ENCODE measurements at regions not wholly inside any gene's neighbourhood (a gene's known extent, or its start where the extent isn't known, plus 50 kb on each side); places are given as distances from the start of the nearest gene placed in this dataset.
"Not testable (repeated sequence)": the region's sequence is repeated elsewhere in the genome, so short reads cannot be mapped to it uniquely, and the experiment has no call there.

DNA sequence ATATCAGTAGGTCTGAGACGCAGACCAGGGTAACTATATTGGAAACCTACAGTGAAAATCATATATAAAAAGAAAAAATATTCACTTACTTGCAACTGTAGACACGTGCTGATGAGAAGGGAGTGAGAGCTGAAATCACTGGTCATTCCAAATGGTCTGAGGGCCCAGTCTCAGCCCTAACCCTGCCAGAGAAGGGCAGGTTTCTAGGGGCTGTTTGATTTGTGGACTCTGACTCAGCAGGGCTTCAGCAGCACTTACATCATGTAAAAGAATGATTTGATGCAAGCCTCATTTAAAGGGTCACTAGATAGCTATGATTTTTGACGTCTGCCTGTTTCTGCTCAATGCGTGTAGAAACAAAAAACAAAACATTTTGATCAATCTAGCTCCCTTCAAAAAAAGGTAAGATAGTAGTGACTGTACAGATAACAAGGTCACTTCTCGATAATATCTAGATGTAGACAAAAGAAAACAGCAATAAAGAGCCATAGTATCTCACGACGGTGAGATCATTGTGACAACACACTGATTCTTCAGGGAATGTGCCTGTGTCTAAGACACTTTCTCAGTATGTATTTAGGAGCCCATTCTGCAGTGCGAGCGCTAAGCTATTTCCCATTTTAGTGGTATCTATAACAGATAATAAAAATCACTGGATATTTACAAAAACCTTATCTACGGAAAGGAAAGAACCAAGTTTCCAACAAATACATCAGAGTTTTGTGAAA lies 307.2 kb downstream of the HIVEP2 start:
- DNase-seq: no peak

DNA sequence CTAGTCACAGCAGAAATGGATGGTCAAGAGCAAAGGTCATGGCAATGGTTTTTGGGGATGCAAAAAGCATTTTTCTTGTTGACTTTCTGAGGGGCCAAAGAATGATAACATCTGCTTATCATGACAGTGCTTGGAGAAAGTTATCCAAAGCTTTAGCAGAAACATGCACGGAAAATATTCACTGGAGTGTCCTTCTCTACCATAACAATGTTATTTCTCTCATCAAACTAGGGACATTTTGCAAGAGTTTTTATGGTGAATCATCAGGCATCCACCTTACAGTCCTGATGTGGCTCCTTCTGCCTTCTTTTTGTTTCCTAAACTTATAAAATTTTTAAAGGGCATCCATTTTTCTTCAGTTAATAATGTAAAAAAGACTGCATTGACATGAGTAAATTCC lies 302.3 kb downstream of the HIVEP2 start:
- DNase-seq: no peak

DNA sequence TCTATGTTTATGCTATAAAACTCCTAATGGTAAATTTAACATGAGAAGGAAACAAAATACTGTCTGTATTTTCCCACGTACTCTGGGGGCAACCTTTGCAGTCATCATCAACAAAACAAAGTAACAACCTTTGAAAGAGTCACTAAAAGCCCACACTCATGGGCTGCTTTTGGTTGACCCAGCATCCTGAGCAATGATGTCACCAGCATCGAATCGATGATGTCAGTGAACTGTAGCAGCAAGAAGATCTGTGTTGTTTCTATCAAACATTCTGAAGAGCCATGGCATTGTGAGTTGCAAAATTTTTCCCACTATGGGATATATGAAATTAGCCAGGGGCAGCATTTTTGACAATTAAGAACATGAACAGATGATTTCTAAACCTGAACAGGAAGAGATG lies 300.1 kb downstream of the HIVEP2 start:
- no peak for DNase-seq

DNA sequence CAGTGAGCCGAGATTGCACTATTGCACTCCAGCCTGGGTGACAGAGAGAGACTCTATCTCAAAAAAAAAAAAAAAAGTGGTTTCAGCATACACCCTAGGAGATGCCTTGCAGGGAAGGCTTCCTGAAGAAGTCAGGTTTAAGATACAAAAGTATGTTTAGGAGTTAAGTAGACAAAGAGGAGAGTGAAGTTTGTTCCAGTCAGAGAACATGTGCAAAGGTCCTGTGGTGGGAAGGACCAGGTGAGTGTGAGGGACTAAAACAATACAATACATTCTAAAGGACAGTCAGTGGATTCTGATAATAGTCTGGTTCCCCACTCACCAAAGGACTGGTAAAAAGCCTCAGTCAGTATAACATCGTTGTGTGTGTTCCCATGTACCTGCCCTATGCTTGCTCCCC lies 299.3 kb downstream of the HIVEP2 start:
- no peak for DNase-seq

DNA sequence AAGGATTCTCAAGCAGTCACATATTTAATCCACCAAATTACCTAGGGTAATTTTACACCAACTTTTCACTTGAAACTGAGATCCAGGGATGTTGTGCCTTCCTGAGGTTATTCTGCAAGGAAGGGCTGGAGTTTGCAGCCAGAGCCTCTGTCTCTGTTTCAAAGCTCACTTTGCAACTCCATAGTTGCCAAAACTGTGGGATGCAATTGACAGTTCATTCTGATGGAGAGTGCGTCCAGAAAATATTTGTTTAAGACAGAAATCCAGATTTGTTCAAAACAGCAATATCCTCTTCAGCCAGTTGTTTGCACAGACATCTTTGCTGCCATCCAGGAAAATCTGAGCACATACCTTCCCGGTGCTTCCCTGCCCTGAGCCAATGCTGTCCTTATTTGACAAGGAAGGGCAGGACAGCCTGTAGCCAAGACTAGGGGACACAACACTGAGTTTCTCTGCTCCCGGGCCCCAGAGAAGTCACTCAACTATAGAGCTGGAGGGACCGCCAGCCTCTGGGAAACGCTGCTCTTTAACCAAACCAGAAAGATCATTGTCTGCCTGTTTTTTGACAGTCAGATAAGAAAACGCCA lies 297.4 kb downstream of the HIVEP2 start:
- DNase-seq: no peak

DNA sequence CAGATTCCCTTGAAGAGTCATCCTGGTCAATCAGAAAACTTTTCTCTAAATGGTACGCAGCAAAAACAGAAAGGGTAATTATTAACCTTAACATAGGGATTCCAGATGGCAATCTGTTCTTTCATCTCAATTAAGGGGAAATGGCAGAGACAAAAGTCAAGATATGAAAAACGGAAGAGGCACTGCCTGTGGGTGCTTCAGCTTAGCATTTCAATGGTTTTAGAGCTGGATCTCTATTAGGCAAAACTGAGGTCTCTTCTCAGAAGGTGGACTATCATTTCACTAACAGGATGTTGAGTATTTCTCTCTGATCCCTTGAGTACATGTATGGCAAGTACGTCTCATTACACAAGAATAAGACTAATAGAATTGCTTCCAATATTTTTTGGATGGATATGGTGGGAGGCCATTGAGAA lies 296.9 kb downstream of the HIVEP2 start:
- DNase-seq: no peak

DNA sequence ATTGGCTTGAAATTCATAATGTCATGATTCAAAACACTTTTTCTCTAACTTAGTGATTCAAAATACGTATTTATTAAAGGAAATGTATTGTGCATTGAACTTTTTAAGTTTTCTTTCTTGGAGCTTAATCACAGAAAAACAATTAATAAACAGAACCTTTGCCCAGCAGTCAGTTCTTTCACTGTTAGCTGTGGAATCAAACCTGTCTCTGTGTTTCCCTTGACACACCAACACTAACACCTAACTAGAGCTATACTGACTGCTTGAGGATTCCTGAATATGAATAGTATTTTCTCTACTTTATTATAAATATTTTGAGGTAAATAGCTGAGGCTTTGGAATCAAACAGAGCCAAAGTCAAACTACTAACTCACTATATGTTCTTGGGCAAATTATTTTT lies 296.4 kb downstream of the HIVEP2 start:
- no peak for DNase-seq

DNA sequence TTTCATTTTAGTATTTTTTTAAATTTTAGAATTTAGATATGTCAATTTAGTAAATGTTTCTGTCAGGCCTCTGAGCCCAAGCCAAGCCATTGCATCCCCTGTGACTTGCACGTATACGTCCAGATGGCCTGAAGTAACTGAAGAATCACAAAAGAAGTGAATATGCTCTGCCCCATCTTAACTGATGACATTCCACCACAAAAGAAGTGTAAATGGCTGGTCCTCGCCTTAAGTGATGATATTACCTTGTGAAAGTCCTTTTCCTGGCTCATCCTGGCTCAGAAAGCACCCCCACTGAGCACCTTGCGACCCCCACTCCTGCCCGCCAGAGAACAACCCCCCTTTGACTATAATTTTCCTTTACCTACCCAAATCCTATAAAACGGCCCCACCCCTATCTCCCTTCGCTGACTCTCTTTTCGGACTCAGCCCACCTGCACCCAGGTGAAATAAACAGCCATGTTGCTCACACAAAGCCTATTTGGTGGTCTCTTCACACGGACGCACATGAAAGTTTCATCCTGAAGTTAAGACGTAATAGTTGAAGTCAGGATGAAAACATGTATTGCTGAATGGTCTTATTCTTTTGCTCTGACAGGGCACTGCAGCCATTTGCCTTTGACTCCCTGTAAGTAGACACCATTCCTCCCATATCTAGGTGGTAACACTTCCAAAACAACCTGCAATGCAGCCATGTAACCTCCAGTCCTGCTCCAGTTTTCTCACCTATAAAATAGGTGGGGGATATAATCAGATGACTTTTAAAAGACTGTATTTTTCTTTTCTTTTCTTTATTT lies 295.3 kb downstream of the HIVEP2 start:
- not testable (repeated sequence) for DNase-seq

DNA sequence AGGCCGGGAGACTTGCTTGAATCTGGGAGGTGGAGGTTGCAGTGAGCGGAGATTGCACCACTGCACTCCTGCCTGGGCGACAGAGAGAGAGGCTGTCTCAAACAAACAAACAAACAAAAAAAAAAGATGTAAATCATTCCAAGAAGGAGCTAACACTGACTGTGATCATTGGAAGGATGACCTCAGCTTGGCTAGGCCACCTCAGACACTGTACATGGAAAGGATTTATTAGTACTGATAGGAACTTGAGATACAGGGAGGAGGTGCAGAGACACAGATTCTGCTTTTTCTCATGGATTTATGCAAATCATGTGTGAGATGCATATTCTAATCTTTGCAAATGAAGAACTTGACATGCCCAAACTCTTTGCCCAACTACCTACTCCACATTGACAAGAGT lies 293.6 kb downstream of the HIVEP2 start:
- no peak for DNase-seq

DNA sequence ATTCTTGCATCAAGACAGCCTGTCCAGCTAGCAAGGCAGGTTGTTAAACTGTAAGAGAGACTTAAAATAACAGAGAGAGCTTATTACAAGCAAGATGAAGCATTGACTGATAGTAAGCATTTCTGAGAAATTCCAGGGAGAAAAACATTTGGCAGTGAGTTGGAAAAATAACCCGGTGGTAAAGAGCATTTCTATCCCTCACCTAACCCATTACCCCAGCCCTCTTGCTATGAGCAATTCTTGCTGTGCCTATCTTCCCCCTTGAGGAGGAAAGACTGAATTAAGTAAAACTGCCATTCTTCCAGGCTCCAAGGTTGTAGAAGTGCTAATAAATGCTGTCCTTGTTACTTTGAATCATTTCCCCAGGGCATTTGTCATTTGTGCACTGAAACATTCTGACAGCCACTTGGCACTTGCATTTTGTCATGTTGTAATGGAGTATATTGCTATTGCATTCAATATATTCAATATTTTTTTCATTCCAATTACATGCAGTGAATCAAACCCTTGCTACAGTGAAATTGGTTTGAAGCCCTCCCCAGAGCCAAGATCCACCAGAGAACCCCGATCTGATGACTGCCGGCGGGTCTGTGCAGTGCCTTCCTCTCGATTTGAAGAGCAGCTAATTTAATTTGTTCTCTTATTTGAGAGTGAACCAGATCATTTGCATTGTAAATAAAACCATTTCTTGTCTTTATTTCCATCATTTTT lies 291.1 kb downstream of the HIVEP2 start:
- DNase-seq: no peak

DNA sequence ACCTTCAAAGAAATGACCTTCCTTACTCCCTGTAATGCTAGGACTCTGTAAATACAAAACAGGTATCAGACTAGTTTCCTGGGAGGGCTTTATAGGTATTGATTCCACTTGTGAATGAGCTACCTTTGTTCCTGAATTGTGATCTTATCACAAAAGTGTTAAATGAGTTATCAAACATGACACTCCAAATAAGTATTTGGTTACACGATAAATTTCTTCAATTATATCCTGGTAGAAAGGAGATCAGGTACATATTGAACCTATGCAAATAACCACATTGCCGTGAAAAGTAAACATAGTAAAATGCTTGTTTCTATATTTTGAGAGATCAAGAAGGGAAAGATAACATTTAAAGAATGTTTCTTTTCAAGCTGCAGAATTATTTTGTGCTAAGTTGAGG lies 285.3 kb downstream of the HIVEP2 start:
- DNase-seq: no peak

DNA sequence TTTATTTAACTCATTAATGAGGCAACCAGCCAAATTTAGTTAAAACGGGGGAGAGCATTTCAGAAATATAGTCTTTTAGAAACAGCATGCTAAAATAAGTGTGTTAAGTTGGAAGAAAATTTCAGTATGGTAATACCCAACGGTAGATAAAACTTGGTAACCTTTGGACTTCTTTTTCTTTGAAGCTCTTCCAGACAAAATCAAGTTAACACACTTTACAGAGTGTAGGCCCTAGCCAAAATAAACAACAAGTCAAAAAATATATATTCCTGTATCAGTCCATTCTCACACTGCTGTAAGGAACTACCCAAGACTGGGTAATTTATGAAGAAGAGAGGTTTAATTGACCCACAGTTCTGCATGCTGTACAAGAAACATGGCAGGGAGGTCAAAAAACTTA lies 279.6 kb downstream of the HIVEP2 start:
- DNase-seq: no peak

DNA sequence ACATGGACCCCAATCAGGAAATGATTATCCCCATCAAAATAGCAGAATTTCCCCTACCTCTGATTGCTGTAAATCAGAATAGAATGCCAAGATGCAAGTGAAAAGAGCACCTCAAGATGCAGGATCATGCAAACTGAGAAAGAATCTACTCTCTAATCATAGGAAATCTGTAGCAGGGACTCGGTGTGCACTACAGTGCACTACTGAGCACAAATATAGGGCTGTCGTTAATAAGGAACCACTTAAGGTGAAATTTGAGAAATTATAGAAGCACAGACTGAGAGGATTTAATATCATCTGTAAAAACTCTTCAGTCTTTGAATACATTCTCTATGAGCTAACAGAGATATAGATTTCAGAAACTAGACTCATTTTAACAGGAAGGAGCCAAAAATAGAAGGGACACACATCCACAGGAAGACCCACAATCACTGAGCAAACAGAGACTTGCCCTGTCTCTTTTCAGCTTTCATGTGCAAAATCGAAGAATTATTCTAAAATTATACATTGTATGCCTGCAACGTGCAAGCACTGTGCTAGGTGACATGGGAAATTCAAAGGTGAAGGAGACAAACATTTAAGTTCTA lies 278.3 kb downstream of the HIVEP2 start:
- DNase-seq: no peak

DNA sequence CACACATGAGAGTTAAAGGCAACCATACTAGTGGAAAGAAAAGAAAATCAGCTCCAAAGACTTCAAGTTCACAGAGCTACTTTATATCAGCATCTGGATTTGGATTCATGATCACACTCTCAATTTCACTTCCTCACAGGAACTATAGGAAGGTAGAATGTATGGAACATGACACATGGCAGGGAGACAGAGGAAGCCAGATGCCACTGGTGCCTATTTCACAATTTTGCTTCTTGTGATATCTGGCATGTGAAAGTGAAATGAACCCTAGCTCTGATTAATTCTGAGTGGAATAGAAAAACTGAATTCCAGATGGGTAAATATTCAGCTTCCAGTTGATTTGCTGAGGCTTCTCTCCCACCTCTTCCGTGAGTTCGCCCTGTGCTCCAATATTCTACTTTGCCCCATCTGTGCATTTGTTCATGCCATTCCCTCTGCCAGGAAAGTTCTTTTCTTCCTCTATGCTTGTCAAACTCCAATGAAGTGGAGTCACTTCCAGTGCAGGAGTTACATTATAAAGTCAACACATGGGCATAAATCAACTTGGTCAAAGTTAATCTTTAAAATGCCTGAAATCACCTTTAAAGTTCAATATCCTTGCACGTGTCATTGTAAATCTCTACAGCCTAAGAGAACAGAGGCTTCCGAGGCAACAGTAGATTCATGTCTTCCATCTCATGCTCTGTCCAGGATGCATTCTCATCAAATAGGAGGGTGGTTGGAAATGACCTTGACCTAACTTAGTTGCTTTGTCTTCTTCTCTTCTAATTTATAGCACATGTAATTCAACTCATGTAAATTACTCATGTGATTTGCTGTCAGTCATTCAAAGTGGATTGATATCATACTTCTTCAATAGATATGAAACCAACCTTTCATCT lies 275.3 kb downstream of the HIVEP2 start:
- DNase-seq: no peak

DNA sequence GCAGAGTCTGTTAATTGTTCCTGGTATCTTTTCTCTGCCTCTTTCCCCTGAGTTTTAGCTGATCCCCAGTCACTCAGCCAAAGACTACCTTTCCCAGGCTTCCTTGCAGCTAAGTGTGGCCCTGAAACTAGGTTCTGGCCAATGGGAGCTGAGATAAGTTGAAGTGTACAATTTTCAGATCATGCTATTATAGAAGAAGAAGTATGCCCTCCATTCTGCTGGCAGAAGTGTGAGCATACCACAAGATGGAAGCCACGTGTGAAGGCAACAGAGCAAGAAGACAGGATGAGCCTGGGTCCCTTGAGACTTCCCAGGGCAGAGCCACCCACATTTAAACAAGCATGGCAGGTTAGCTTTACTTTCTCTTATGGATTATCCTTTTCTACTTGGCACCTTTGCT lies 273.2 kb downstream of the HIVEP2 start:
- no peak for DNase-seq

DNA sequence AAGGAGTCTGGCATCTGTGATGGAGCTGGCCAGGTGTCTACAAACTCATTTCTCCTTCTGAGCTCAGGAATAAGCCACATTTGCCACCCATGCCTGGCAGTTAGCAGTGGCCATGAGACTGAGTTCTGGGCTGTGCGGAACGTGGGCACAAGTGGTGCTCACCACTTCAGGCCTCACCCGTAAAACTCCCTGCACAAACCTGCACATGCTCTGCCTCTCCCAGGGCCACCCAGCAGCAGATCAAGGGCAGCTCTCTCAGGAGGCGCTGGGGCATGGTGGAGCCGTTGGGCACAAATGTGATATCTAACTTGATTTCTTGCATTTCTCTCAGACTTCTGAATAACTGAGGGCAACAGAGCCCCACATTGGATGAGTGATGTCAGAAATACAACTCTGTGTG lies 269.5 kb downstream of the HIVEP2 start:
- no peak for DNase-seq

DNA sequence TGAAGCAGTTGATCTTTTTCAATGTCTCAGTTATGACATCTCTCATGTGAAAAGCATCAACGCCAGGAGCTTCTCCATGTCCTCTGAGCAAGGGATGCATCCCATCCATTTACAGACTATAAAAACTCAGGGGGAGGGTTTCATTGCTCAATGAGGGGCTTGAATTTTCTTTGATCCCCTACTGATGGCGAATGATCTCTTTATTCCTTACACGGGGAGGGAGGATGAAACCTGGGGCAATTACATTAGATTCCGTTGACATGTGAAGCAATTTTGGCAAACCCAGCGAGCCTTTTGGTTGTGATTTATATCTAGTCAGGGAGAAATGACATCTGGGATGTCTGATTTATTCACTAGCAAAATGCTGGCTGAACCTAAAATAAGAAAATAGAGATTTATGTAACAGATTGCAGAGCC lies 268.9 kb downstream of the HIVEP2 start:
- DNase-seq: no peak

DNA sequence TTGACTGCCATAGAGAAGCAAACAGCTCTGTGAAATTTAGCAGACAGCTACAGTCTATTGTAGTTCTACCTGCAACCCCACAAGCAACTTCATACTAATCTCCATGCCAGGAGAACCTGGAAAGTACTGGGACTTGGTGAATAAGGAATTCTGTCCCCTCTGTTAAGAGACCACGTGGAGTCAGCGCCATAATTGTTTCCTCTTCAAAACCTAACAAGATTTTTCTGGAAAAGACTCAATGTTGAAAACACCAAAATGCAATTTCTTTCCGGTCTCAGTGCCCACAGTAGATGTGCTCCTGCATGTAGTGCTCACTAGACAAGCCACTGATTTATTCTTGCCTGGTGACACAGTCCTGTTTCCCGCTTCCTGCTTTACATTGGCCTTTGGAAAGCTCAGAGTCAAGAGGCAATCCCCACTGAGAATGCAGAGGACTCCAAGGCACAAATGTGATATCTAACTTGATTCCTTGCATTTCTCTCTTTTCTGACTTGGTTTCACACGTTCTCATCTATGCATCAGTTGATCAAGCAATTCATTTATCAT lies 268.3 kb downstream of the HIVEP2 start:
- no peak for DNase-seq

DNA sequence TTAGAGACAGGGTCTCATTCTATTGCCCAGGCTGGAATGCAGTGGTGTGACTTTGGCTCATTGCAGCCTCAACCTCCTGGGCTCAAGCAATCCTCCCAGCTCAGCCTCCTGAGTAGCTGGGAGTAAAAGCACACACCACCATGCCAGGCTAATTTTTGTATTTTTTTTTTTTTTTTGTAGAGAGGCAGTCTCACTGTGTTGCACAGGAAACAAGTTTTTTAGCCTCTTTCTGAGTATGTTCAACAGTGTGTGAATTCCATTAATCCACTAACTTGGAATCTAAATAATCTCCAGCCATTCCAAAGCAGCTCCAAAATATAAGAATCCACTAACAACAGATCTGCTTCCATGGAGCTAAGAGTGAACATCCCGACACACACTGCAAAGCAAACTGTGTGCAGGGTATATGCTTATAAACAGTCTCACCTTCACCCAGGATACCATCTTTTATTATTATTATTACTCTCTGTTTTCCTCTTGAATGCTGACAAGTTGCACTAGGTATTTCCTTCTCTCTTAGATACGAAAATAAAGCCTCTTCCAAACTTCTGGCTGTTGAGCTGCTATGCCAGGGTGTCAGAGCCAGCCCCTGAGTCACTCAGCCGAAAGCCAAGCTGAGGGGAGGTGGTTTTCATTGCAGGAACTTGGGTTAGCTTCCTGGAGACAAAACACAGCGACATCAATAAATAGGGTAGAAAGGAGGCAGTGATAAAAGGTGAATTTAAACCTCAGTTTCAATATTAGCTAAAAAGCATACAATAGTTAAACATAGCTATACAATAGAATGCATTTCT lies 264.9 kb downstream of the HIVEP2 start:
- DNase-seq: no peak

DNA sequence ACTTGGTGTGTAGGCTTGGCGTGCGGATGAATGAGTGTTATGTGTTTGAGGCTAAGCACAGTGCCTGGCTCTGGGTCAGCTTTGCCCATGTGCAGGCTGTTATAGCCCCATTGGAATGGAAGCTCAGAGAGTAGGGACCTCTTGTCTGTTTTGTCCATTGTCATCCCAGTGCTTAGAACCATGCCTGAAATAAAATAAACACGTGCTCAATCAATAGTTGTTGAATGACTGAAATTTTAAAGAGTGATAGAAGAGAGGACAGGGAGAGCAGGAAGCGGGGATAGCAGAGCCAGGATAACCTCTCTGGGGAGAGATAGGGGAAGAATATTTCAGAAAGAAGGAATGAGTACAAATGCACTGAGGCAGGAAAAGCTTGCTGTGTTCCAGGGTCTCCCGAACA lies 263.9 kb downstream of the HIVEP2 start:
- no peak for DNase-seq

DNA sequence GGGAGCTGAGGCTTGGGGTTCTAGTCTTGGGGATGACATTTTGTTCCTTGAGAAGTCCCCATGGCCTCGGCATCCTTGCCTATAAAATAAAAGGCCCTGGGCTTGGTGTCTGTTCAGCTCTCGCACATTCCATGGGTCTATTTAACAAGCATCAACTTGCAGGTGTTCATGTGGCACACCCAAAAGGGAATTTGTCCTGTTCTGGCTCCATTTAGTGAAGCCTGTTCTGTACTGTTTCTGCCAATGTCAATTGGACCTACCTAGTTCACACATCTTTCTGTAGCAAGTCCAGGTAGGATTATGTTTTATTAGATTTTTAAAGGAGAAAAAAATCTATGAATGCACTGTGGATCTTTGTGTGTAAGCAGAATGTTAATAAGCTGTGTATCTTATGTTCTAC lies 262.0 kb downstream of the HIVEP2 start:
- no peak for DNase-seq

Measured in C1 segment of cervical spinal cord (tissue), 14 donors.